ENCODE measurements at regions not wholly inside any gene's neighbourhood (a gene's known extent, or its start where the extent isn't known, plus 50 kb on each side); places are given as distances from the start of the nearest gene placed in this dataset.

DNA sequence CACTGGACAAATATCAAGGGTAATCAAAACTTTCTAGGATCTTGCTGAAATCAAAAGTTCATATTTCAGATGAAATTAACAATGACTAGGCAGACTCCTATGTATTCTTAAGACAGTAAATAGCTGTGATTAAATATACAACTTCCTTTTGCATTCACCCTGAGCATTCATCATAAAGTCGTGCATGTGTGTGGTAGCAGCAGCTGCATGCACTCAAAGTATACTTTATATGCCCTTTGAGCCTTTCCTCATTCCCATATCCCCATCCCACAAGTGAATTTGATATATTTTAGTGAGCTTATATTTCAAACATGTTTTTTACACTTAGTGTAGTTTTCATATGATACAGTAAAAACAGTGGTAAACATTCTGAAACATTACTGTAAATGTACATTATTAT is 959.0 kb downstream of the C4orf33 start:
- H3K4me1 ChIP-seq, result no peaks in the 10 kb centered on the region
- H3K4me3 ChIP-seq, result no peak overlapping the region
- H3K27me3 ChIP-seq, result no peaks in the 10 kb centered on the region
- ATAC-seq, result no peak
- TF ChIP-seq POLR2AphosphoS5 (IDR thresholded peaks at IDR 0.05) (no peak), POLR2A (IDR thresholded peaks at IDR 0.05) (no peak), EP300 (IDR thresholded peaks at IDR 0.05) (no peak), CTCF (IDR thresholded peaks at IDR 0.05) (no peak)
- 30 to 56% methylated on average over 1 of the region's 1 CpG for WGBS, 2 donors (ENCODE audit: low coverage in 1 of 2)
- no peaks in the 10 kb centered on the region for H3K36me3 ChIP-seq
- no peak overlapping the region for H3K27ac ChIP-seq
- no peaks in the 10 kb centered on the region for H3K9me3 ChIP-seq

DNA sequence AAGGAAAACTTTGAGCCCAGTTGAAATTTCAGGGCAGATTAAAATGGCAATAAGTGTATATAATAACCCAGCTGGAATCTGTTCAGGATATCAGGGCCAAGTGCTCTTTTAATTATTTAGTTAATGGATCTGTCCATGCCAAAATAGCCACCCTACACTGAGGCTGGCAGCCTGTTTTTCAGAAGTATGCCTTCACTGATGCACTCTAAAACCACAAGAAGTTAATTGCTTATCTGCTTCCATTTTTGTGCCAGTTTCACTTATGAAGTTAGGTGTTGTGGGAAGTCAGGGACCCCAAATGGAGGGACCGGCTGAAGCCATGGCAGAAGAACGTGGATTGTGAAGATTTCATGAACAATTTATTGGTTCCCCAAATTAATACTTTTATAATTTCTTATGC is 960.3 kb downstream of the C4orf33 start:
- 89 to 100% methylated on average over 2 of the region's 2 CpGs for WGBS, 2 donors (ENCODE audit: low coverage in 1 of 2)
- no peak for ATAC-seq

GRCh38 chr4:130064471-130064870 is 968.5 kb downstream of the C4orf33 start:
- Histone ChIP-seq H3K36me3 (no peaks in the 10 kb centered on the region), H3K27ac (no peak overlapping the region), H3K4me1 (no peaks in the 10 kb centered on the region), H3K9me3 (no peaks in the 10 kb centered on the region), H3K27me3 (no peaks in the 10 kb centered on the region), H3K4me3 (no peak overlapping the region)
- 64 to 100% methylated on average over 2 of the region's 2 CpGs for WGBS, 2 donors (ENCODE audit: low coverage in 1 of 2)
- ATAC-seq, result no peak
- TF ChIP-seq POLR2AphosphoS5 (IDR thresholded peaks at IDR 0.05) (no peak), EP300 (IDR thresholded peaks at IDR 0.05) (no peak), POLR2A (IDR thresholded peaks at IDR 0.05) (no peak), CTCF (IDR thresholded peaks at IDR 0.05) (no peak)

More for the DNA sequence above, 960.3 kb downstream of the C4orf33 start:
- TF ChIP-seq POLR2AphosphoS5 (IDR thresholded peaks at IDR 0.05), result no peak
- TF ChIP-seq EP300 (IDR thresholded peaks at IDR 0.05), result no peak
- no peak for TF ChIP-seq CTCF (IDR thresholded peaks at IDR 0.05)
- TF ChIP-seq POLR2A (IDR thresholded peaks at IDR 0.05), result no peak
- no peaks in the 10 kb centered on the region for H3K27me3 ChIP-seq
- H3K9me3 ChIP-seq, result no peaks in the 10 kb centered on the region
- H3K4me3 ChIP-seq, result no peak overlapping the region
- no peaks in the 10 kb centered on the region for H3K4me1 ChIP-seq
- no peak overlapping the region for H3K27ac ChIP-seq
- no peaks in the 10 kb centered on the region for H3K36me3 ChIP-seq

DNA sequence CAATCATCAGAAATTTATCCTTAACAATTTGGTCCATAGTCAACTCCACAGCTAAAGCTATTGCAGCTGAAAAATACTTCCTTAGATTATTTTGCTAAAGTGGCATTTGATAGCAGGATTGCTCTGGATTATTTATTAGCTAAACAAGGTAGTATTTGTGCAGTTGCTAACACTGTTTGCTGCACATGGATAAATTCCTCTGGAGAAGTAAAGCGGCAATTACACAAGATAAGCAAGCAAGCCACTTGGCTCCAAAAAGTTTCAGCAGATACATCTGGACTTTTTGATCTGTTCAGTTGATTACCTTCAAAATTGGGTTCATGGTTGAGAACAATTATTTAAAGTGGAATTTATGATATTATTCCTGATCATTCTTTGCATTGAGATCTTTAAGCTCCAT is 971.5 kb downstream of the C4orf33 start:
- no peak for TF ChIP-seq CTCF (IDR thresholded peaks at IDR 0.05)
- Histone ChIP-seq H3K27ac (no peak overlapping the region), H3K36me3 (no peaks in the 10 kb centered on the region), H3K9me3 (no peaks in the 10 kb centered on the region), H3K4me3 (no peak overlapping the region), H3K27me3 (no peaks in the 10 kb centered on the region), H3K4me1 (no peaks in the 10 kb centered on the region)
- ATAC-seq, result no peak
- WGBS, 2 donors (ENCODE audit: low coverage in 1 of 2), result 100% methylated on average over 1 of the region's 1 CpG

- no peak overlapping the region for H3K27ac ChIP-seq
- no peak overlapping the region for H3K4me3 ChIP-seq
- no peak for TF ChIP-seq EP300 (IDR thresholded peaks at IDR 0.05)
- no peak for TF ChIP-seq POLR2AphosphoS5 (IDR thresholded peaks at IDR 0.05)
- no peaks in the 10 kb centered on the region for H3K36me3 ChIP-seq
- ATAC-seq, result no peak
- H3K27me3 ChIP-seq, result no peaks in the 10 kb centered on the region
- 25 to 67% methylated on average over 1 of the region's 1 CpG for WGBS, 2 donors (ENCODE audit: low coverage in 1 of 2)
- no peaks in the 10 kb centered on the region for H3K9me3 ChIP-seq
- no peaks in the 10 kb centered on the region for H3K4me1 ChIP-seq
Measured at GRCh38 chr4:130068072-130068471, 972.1 kb downstream of the C4orf33 start.

DNA sequence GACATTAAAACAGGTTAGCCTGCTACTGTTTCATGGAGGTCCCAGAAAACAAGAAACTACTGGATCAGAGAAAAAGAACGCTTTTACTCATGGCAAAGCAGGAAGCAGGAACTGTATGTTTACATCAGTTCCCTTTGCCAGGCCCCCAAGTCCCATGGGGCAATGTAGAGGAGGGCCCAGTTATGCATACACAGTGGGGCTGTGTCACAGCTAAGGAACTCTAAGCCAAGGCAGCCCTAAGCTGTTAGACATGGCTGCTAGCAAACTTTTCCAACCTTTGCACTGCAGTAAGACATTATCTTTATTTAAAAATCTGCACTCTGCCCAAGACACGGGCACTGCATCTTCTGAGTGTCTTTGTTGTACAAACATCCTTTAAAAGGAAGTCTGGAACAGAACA is 975.8 kb downstream of the C4orf33 start:
- Histone ChIP-seq H3K9me3 (no peaks in the 10 kb centered on the region), H3K27me3 (no peaks in the 10 kb centered on the region), H3K4me3 (no peak overlapping the region), H3K36me3 (no peaks in the 10 kb centered on the region), H3K4me1 (no peaks in the 10 kb centered on the region), H3K27ac (no peak overlapping the region)
- TF ChIP-seq POLR2A (IDR thresholded peaks at IDR 0.05) (no peak), POLR2AphosphoS5 (IDR thresholded peaks at IDR 0.05) (no peak), CTCF (IDR thresholded peaks at IDR 0.05) (no peak), EP300 (IDR thresholded peaks at IDR 0.05) (no peak)
- ATAC-seq, result no peak
- 63 to 75% methylated on average over 2 of the region's 2 CpGs for WGBS, 2 donors (ENCODE audit: low coverage in 1 of 2)

All from gastroesophageal sphincter (tissue), 4 donors.